GDM1 (cell line): ENCODE measurements at regions not wholly inside any gene's neighbourhood (a gene's known extent, or its start where the extent isn't known, plus 50 kb on each side); places are given as distances from the start of the nearest gene placed in this dataset.

Experiments used
- DNase-seq: peaks from one replicate; lab custom pipeline; 2025; lab: John Stamatoyannopoulos, UW

DNA sequence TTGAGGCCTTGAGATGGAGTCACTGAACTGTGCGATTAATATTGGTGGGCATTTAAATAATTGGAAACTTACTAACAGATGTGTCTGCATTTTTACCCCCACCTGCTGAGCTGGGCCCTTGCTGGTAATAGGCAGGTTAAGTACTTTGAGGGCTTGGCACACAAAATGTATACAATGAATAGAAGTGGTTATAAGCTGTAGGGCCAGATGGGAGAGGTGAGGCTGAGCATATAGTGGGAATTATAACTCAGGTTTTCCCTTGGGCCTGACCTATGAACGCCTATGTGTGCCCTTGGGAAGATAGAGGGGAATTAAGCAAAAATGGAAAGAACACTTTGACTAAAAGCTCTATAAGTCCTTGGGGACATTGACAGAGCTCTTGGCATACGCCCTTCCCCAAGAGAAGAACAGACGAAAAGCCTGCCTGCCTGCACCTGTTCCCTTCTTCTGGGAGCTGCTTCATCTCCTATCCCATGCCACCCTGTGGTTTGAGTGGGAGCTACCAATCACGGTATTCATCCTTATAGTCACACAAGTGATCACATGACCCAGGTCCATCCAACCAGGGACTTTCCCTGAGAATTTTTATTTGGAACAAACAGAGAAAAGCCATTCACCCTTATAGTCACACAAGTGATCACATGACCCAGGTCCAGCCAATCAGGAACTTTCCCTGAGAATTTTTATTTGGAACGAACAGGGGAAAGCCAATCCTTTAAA, 260.7 kb upstream of the CSF3R start:
- DNase-seq, result no peak

GRCh38 chr1:36741066-36741465, 258.4 kb upstream of the CSF3R start:
- DNase-seq, result no peak

- DNase-seq, result no peak
Measured at GRCh38 chr1:36740446-36740845, 257.7 kb upstream of the CSF3R start.

- no peak for DNase-seq
Measured at GRCh38 chr1:36739703-36740289, 257.1 kb upstream of the CSF3R start.

DNA sequence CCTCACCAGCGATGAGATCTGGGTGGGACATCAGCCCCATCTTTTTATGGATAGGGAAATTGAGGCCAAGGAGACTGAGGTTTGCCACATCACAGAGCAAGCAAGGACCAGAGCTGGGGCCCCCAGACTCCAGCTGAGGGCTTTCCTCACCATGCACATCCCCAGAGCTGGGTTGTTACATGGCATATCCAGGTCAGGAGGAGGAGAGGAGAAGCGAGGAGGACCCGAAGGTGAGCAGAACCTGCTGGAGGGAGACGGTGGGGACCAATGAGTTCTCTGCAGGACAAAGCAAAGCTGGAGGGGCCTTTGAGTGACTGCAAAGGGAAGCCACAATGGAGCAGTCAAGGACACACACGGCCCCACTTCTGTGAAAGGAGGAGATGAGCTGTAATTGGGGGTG, 255.5 kb upstream of the CSF3R start:
- DNase-seq, result no peak

DNA sequence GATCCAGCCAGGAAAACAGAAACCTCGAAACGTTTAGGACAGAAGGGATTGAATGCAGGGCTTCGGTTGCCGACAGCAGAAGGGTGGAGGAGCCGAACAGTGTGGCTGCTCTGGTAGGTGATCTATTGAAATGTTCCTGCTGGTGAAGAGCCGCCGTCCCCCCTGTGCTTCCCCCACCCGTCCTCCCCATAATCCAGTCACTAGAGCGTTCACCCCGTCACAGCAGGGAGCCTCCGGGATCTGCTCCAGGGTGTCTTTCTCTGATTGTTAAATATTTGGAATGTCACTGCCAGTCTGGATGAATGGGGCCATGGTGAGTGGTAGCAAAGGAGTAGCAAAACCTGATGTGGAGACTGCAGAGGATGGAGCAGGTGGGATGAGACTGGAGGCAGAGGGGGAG, 255.1 kb upstream of the CSF3R start:
- no peak for DNase-seq

DNA sequence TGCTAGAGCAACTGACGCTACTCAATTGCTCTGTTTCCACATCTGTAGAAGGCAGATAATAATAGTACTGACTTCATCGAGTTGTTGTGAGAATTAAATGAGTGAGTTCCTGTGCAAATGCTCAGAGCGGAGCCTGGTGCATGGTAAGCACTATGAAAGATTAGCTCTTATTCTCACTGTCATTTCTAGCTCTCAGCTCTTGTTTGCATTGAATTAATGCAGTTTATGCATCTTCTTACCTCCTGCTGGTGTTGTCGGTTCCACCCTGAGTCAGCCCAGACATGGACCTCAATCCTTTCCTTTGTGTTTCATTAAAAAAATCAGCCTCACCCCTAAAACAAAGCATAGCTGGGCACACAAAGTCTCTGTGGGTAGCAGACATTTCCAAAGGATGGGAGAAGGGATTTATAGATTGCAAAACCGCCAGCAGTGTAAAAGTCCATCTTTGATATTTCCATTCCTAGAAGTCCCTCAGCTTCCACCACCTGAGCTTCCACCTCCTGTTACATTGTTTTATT, 254.4 kb upstream of the CSF3R start:
- DNase-seq, result no peak

DNA sequence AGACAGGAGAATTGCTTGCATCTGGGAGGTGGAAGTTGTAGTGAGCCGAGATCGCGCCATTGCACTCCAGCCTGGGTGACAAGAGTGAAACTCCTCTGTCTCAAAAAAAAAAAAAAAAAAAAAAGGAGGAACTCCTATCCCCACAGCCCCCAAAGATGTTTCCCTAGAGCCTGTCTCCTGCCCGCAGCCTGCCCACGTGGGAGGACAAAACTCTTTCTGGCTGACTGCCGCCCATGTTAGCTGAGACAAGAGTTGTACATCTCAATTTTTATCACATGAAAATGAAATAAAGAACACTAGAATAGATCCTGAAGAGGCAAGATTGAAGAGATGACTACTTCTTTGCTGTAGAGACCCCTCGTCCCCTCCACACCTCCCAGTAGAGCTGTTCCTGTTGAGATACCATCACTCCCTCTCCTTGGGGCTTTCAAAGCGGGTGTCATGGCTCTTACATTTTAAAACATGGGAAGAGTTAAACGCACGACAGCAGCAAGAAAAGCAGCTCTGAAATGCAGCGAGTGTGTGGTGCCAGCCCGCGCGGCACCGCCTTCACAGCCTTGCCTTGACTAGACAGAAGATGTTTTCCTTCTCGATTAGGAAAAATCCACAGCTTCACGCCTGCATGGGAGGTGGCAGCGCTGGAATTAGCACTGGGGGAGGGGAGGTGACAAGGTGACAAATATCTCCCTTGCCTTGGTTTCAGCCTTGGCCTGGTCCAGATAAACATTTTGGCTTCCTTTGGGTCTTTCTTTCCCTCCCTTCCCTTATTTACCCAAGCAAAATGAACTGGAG, 253.4 kb upstream of the CSF3R start:
- DNase-seq, result no peak

GRCh38 chr1:36735436-36735835, 252.7 kb upstream of the CSF3R start:
- no peak for DNase-seq

DNA sequence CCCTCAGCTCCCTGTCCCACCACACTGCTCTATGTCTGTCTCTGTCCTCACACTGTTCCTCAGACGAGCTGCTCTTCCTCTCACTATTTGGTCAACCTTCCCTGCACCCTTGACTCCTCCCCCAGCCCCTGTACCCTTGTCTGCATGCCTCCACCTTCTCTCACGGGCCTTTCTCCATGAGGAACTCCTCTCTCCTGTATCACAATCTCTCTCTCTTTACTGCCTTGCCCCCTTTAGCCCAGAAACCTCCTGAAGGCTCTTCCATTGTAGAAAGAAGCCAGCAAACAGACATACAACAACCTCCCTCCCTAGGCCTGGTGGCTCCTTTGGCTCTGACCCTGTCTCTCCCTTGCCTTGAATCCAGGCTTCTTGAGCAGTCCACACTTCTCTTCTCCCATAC, 251.6 kb upstream of the CSF3R start:
- DNase-seq, result no peak

- no peak for DNase-seq
Measured at GRCh38 chr1:36733748-36734147, 251.0 kb upstream of the CSF3R start.

- DNase-seq, result no peak
Measured at GRCh38 chr1:36732015-36732356, 249.3 kb upstream of the CSF3R start.

DNA sequence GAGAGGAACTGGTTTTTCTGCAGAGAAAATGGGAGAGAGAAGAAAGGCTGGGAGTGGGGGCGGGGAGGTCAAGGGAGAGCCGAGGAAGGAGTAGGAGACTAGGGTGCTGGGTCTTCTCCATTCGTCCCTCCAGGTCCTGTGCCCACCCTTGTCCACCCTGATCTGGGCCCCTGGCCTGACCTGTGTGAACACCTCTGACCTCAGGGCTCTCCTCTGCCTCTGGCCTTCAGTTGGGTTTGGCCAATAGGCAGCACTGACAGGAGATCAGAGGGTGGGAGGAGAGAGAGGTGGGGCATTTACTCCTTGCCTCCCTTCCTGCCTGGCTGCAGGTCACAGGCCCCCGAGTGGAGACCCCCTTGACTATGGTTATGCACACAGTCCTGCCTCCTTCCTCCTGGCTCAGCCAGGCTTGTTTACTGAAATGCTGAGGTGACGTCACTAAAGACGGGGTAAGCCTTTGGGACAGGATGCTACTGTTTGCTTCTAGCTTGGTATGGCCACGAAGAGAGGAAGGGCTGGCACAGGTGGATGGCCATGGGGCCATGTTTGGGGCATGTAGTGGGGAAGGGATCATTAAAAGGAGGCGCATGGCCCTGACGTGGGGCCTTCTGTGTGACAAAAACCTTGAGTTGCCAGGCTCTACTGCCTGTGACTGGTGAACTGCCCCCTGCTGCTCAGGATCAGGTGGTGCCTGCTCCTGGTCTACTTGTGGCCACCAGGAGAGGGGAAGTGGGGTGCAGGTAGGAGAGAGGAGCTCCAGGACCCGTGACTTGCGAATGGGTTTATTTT, 248.7 kb upstream of the CSF3R start:
- DNase-seq, result no peak

DNA sequence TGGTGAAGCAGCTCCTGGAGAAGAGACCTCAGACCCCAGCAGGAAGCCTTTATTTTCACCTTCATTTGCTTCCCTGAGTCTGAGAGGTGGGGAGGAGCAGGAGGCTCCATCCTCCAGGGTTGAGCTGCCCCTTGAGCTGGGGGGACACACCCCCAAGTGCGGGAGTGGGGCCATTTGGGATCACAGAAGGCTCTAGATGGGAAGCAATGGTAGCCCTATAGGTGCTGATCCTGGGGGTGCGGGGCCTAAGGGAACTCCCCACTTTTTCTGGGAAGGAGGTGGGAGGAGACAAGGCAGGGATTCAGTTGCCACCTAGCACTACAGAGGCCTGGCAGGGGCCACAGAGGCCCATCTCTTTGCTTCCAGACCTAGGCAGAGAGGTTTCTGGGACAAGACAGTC, 247.9 kb upstream of the CSF3R start:
- no peak for DNase-seq

DNA sequence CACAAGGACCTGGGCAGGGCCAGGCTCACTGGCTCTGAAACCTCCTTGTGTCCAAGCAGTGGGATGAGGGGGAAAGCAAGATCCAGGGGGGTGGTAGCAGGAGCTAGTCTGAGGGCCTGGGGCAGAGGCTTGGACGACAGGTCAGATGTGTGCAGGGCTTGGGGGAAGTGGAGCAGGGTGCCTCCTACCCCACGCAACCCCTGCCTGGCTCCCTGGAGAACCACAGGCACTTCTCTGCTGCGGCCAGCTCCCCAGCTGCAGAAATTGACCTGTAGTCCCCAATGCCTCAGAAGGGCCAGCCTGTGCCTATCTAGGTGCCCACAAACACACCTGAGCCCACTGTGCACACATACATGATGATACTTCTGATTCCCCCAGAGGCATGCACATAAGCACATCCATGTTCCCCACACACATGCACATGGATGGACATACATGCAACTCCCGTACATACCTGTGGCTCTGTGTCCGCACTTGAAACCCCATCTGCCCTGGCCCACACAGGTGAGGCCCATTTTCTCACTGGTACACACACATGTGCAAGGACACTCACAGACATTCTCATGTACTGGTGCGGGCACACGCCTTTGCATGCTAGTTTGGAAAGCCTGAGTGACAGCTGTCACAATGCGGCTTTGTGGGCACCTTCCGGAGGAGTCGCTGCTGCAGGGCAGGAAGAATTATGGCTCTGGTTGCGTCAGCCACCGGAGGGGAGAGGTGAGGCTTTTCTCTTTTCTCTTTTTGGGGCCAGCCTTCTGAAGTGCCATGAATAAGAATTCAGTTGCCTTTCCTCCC, 247.2 kb upstream of the CSF3R start:
- no peak for DNase-seq

DNA sequence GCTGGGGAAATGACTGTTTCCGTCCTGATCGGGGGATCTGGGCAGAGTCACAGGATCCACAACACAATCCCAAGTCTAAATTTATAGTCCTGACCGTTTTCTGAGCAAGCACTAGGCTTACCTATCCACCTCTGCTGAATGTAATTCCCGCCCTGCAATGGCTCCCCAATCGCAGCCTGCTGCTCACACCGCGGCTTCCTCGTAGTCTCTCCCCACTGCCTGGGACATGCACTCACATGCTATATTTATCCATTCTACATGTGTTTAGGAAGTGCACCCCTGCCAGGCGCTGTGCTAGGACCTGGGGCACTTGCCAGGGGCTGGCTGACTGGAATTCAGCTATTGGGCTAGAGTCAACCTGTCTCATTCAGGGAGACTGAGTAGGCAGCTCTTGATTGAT, 246.6 kb upstream of the CSF3R start:
- no peak for DNase-seq

GRCh38 chr1:36728846-36729245, 246.1 kb upstream of the CSF3R start:
- DNase-seq, result no peak

- DNase-seq, result no peak
Measured at GRCh38 chr1:36728051-36728450, 245.3 kb upstream of the CSF3R start.

DNA sequence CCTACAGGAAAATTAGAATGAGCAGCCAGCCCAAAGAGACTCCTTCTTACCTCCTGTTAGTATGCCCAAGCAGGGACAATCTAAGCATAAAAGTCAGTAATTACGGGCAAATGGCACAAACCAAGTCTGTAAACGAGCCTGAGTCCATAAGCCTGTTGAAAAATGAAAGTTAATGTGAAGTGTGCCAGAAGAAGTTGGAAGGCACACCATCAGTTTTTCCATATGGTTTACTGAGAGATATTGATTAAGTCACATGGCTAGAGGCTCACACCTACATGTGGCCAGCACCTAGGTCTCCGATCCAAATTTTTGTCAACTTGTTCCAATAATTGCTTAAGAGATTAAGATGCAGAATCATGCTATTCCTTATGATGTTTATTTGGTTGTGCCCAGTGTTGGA, 242.4 kb upstream of the CSF3R start:
- no peak for DNase-seq

GRCh38 chr1:36723813-36724212, 241.1 kb upstream of the CSF3R start:
- DNase-seq, result no peak

- DNase-seq, result no peak
Measured at GRCh38 chr1:36722871-36723270, 240.2 kb upstream of the CSF3R start.

- no peak for DNase-seq
Measured at GRCh38 chr1:36721261-36721660, 238.5 kb upstream of the CSF3R start.
